Fibroblast of lung (primary cell): ENCODE measurements at regions not wholly inside any gene's neighbourhood (a gene's known extent, or its start where the extent isn't known, plus 50 kb on each side); places are given as distances from the start of the nearest gene placed in this dataset.

ENCODE experiments used
- DNase-seq, 2 donors: peaks; one replicate each; pipeline versions ENCODE4 v3.0.0 to v3.0.0-alpha.2; 2010; ENCODE audit warnings: low read depth in 2 of 2
- H2AFZ ChIP-seq: 2 replicates; pipeline ENCODE4 v1.5.1; 2012; ENCODE audit warnings: low read length, control low read depth, inconsistent platforms
- H3K27ac ChIP-seq: 2 replicates; pipeline ENCODE4 v1.5.1; 2011; ENCODE audit warnings: low read length, control low read depth; ENCODE audit not compliant: insufficient read depth
- H3K27me3 ChIP-seq: 2 replicates; pipeline ENCODE4 v1.5.1; 2011; ENCODE audit warnings: mild to moderate bottlenecking, low read length; ENCODE audit not compliant: control insufficient read depth, insufficient read depth
- H3K36me3 ChIP-seq: 2 replicates; pipeline ENCODE4 v1.5.1; 2011; ENCODE audit warnings: low read length; ENCODE audit not compliant: control insufficient read depth, insufficient read depth
- H3K4me1 ChIP-seq: 2 replicates; pipeline ENCODE4 v1.5.1; 2011; ENCODE audit warnings: low read length; ENCODE audit not compliant: control insufficient read depth, insufficient read depth; ENCODE audit errors: extremely low read depth
- H3K4me2 ChIP-seq: 2 replicates; pipeline ENCODE4 v1.5.1; 2011; ENCODE audit warnings: low read length, control low read depth; ENCODE audit not compliant: insufficient read depth; ENCODE audit errors: extremely low read depth
- H3K4me3 ChIP-seq, 4 experiments: fragments of 200-600 bp in 1 of 4; sonication (generic) in 1 of 4; replicated peaks in 1 of 4; 2 replicates each; pipeline ENCODE4 v1.5.1; 2011 to 2016; ENCODE audit warnings: low read length in 4 of 4, low read depth in 3 of 4, mild to moderate bottlenecking in 3 of 4, control low read depth in 2 of 4, inconsistent platforms in 1 of 4, mixed read lengths in 1 of 4; ENCODE audit not compliant: insufficient read depth in 1 of 4; ENCODE audit errors: control extremely low read depth in 1 of 4
- H3K79me2 ChIP-seq: 2 replicates; pipeline ENCODE4 v1.5.1; 2012; ENCODE audit warnings: mild to moderate bottlenecking, low read length, inconsistent platforms; ENCODE audit not compliant: control insufficient read depth, insufficient read depth
- H3K9ac ChIP-seq: 2 replicates; pipeline ENCODE4 v1.5.1; 2011; ENCODE audit warnings: mild to moderate bottlenecking, low read length, control low read depth; ENCODE audit not compliant: insufficient read depth
- H3K9me3 ChIP-seq: 2 replicates; pipeline ENCODE4 v1.5.1; 2012; ENCODE audit warnings: low read depth, low read length; ENCODE audit not compliant: control insufficient read depth, insufficient read depth
- H4K20me1 ChIP-seq: 2 replicates; pipeline ENCODE4 v1.5.1; 2011; ENCODE audit warnings: low read length; ENCODE audit not compliant: control insufficient read depth, insufficient read depth; ENCODE audit errors: extremely low read depth
- CTCF ChIP-seq, 2 donors: IDR thresholded peaks in 1 of 2; conservative IDR thresholded peaks in 1 of 2; 1 replicate in 1 of 2; 2 replicates in 1 of 2; pipeline ENCODE4 v1.5.1; 2011 to 2012; ENCODE audit warnings: low read length in 2 of 2, control low read depth in 1 of 2, inconsistent platforms in 1 of 2, low read depth in 1 of 2, mild to moderate bottlenecking in 1 of 2
- EZH2 ChIP-seq: IDR thresholded peaks from 2 replicates; pipeline ENCODE4 v1.5.1; 2012; ENCODE audit warnings: low read length, control low read depth, mild to moderate bottlenecking; ENCODE audit errors: missing control alignments

GRCh38 chr3:74739242-74739641, 124.8 kb upstream of the CNTN3 start:
- Histone ChIP-seq H3K36me3 (no peaks in the 10 kb centered on the region), H3K9ac (no peak overlapping the region)
- DNase-seq = no peak

GRCh38 chr3:74722211-74722610, 107.8 kb upstream of the CNTN3 start:
- no peaks in the 10 kb centered on the region for H4K20me1 ChIP-seq
- no peaks in the 10 kb centered on the region for H3K9me3 ChIP-seq
- TF ChIP-seq EZH2 (no peak), CTCF (conservative IDR thresholded peaks at IDR 0.05 in 1 of 2, IDR thresholded peaks at IDR 0.05 in 1 of 2; ENCODE audit: low read depth in 1 of 2, low read length in 2 of 2) (no peak)
- no peak overlapping the region for H2AFZ ChIP-seq
- H3K27me3 ChIP-seq = no peaks in the 10 kb centered on the region
- no peak for DNase-seq
- H3K4me2 ChIP-seq = no peak overlapping the region
- H3K9ac ChIP-seq = no peak overlapping the region
- H3K27ac ChIP-seq = no peak overlapping the region
- no peaks in the 10 kb centered on the region for H3K36me3 ChIP-seq
- H3K4me1 ChIP-seq = no peaks in the 10 kb centered on the region
- no peaks in the 10 kb centered on the region for H3K79me2 ChIP-seq
- no peak overlapping the region for H3K4me3 ChIP-seq

More at GRCh38 chr3:74739242-74739641, 124.8 kb upstream of the CNTN3 start:
- no peaks in the 10 kb centered on the region for H3K27me3 ChIP-seq
- H3K9me3 ChIP-seq = no peaks in the 10 kb centered on the region
- H3K4me2 ChIP-seq = no peak overlapping the region
- H3K4me3 ChIP-seq = no peak overlapping the region
- no peaks in the 10 kb centered on the region for H3K79me2 ChIP-seq
- TF ChIP-seq CTCF (conservative IDR thresholded peaks at IDR 0.05 in 1 of 2, IDR thresholded peaks at IDR 0.05 in 1 of 2; ENCODE audit: low read depth in 1 of 2, low read length in 2 of 2) (no peak), EZH2 (no peak)
- H4K20me1 ChIP-seq = no peaks in the 10 kb centered on the region
- H3K4me1 ChIP-seq = no peaks in the 10 kb centered on the region
- no peak overlapping the region for H3K27ac ChIP-seq
- no peak overlapping the region for H2AFZ ChIP-seq

- Histone ChIP-seq H2AFZ (no peak overlapping the region), H3K4me2 (no peak overlapping the region), H3K36me3 (no peaks in the 10 kb centered on the region), H3K9me3 (no peaks in the 10 kb centered on the region), H3K4me3 (no peak overlapping the region), H3K79me2 (no peaks in the 10 kb centered on the region), H3K27me3 (no peaks in the 10 kb centered on the region), H4K20me1 (no peaks in the 10 kb centered on the region), H3K4me1 (no peaks in the 10 kb centered on the region), H3K27ac (no peak overlapping the region), H3K9ac (no peak overlapping the region)
- TF ChIP-seq CTCF (conservative IDR thresholded peaks at IDR 0.05 in 1 of 2, IDR thresholded peaks at IDR 0.05 in 1 of 2; ENCODE audit: low read depth in 1 of 2, low read length in 2 of 2) (no peak), EZH2 (no peak)
- DNase-seq = no peak
These were observed 99.5 kb upstream of the CNTN3 start for GRCh38 chr3:74713977-74714376.
